H1 (cell line): ENCODE measurements at regions not wholly inside any gene's neighbourhood (a gene's known extent, or its start where the extent isn't known, plus 50 kb on each side); places are given as distances from the start of the nearest gene placed in this dataset.

Experiments used
- CTCF ChIA-PET: fragments of 300-600 bp; sonication (Branson Sonifier 250); formaldehyde crosslinking; loops from one replicate; lab custom pipeline; 2021; ENCODE audit not compliant: partially characterized antibody; lab: Charles Lee
- POLR2A ChIA-PET: fragments of 300-600 bp; sonication (Branson Sonifier 250); formaldehyde crosslinking; loops from one replicate; lab custom pipeline; 2021; ENCODE audit warnings: inconsistent platforms; ENCODE audit not compliant: partially characterized antibody; lab: Charles Lee
- DNase-seq, 2 experiments: peaks; one replicate each; pipeline versions ENCODE4 v3.0.0 to v3.0.0-alpha.2; 2010 to 2022; ENCODE audit warnings: low spot score in 2 of 2, low read depth in 1 of 2, mixed read lengths in 1 of 2
- FAIRE-seq: peaks from 2 replicates; lab custom pipeline; 2011; peaks lifted over from hg19 to GRCh38; lab: Jason Lieb, UNC
- H2AFZ ChIP-seq: 2 replicates; pipeline ENCODE4 v1.8.1; 2012; ENCODE audit warnings: low read length, inconsistent platforms
- H2AK5ac ChIP-seq: 2 replicates; pipeline ENCODE4 v1.6.1; 2013; ENCODE audit warnings: low read depth, low read length
- H2BK120ac ChIP-seq: replicated peaks from 2 replicates; pipeline ENCODE3; 2013; ENCODE audit warnings: low read depth, low read length, inconsistent platforms
- H2BK12ac ChIP-seq: 2 replicates; pipeline ENCODE4 v1.6.1; 2013; ENCODE audit warnings: low read depth, low read length
- H2BK15ac ChIP-seq: 2 replicates; pipeline ENCODE4 v1.6.1; 2013; ENCODE audit warnings: low read length
- H2BK20ac ChIP-seq: 2 replicates; pipeline ENCODE4 v1.6.1; 2013; ENCODE audit warnings: low read length
- H2BK5ac ChIP-seq: 2 replicates; pipeline ENCODE4 v1.6.1; 2013; ENCODE audit warnings: low read depth, low read length
- H3K14ac ChIP-seq: 2 replicates; pipeline ENCODE4 v1.6.1; 2013; ENCODE audit warnings: inconsistent platforms; ENCODE audit not compliant: insufficient read length
- H3K18ac ChIP-seq: 2 replicates; pipeline ENCODE4 v1.6.1; 2013; ENCODE audit warnings: low read length; ENCODE audit errors: extremely low read depth
- H3K23ac ChIP-seq: 2 replicates; pipeline ENCODE4 v1.6.1; 2013; ENCODE audit warnings: inconsistent platforms; ENCODE audit not compliant: insufficient read length
- H3K23me2 ChIP-seq: 2 replicates; pipeline ENCODE4 v1.6.1; 2013; ENCODE audit warnings: low read depth, low read length
- H3K27ac ChIP-seq: 2 replicates; pipeline ENCODE4 v1.6.1; 2011; ENCODE audit warnings: low read depth, low read length, inconsistent platforms
- H3K27me3 ChIP-seq, 4 experiments: replicated peaks in 1 of 4; 1 replicate in 1 of 4; 2 replicates in 3 of 4; pipeline versions ENCODE4 v1.6.1 to v1.8.1; 2011 to 2013; ENCODE audit warnings: low read length in 3 of 4, mild to moderate bottlenecking in 3 of 4, inconsistent platforms in 2 of 4, mixed read lengths in 2 of 4, moderate library complexity in 1 of 4; ENCODE audit not compliant: control insufficient read depth in 3 of 4, insufficient read depth in 3 of 4; ENCODE audit errors: extremely low read depth in 1 of 4
- H3K36me3 ChIP-seq, 4 experiments: 2 replicates each; pipeline versions ENCODE4 v1.6.1 to v1.8.1; 2011 to 2013; ENCODE audit warnings: mild to moderate bottlenecking in 4 of 4, low read length in 3 of 4, moderate library complexity in 2 of 4, control low read depth in 1 of 4, inconsistent platforms in 1 of 4; ENCODE audit not compliant: insufficient read depth in 4 of 4, control insufficient read depth in 2 of 4
- H3K4ac ChIP-seq: replicated peaks from 2 replicates; pipeline ENCODE3; 2013; ENCODE audit warnings: low read length, low read depth, mixed read lengths, inconsistent platforms; ENCODE audit not compliant: insufficient read length
- H3K4me1 ChIP-seq, 4 experiments: replicated peaks in 1 of 4; 1 replicate in 1 of 4; 2 replicates in 3 of 4; pipeline versions ENCODE4 v1.6.1 to v1.8.1; 2011 to 2013; ENCODE audit warnings: low read length in 3 of 4, inconsistent platforms in 2 of 4, mixed read lengths in 1 of 4; ENCODE audit not compliant: insufficient read depth in 4 of 4, control insufficient read depth in 3 of 4
- H3K4me2 ChIP-seq, 2 experiments: 2 replicates each; pipeline versions ENCODE4 v1.6.1 to v1.8.1; 2011 to 2013; ENCODE audit warnings: low read depth in 2 of 2, low read length in 2 of 2, control low read depth in 1 of 2, inconsistent platforms in 1 of 2, mild to moderate bottlenecking in 1 of 2; ENCODE audit not compliant: insufficient read depth in 1 of 2
- H3K4me3 ChIP-seq, 4 experiments: fragments of 200-600, 300-600 bp in 1 of 4; sonication (generic), shearing (Covaris generic), sonication (Bioruptor Twin) in 1 of 4; 2 replicates each; pipeline versions ENCODE4 v1.5.1 to v1.8.1; 2011 to 2016; ENCODE audit warnings: low read length in 4 of 4, low read depth in 3 of 4, control low read depth in 2 of 4, inconsistent platforms in 2 of 4, mild to moderate bottlenecking in 2 of 4, mixed read lengths in 1 of 4, moderate library complexity in 1 of 4; ENCODE audit not compliant: insufficient read depth in 2 of 4; ENCODE audit errors: extremely low read depth in 1 of 4
- H3K56ac ChIP-seq: replicated peaks from 2 replicates; pipeline ENCODE3; 2013; ENCODE audit warnings: low read depth, mild to moderate bottlenecking, mixed read lengths, low read length, inconsistent platforms; ENCODE audit not compliant: insufficient read length
- H3K79me1 ChIP-seq: 2 replicates; pipeline ENCODE4 v1.6.1; 2013; ENCODE audit warnings: low read depth, low read length, control low read depth
- H3K79me2 ChIP-seq, 2 experiments: 2 replicates each; pipeline versions ENCODE4 v1.6.1 to v1.8.1; 2012 to 2013; ENCODE audit warnings: low read length in 2 of 2, mild to moderate bottlenecking in 2 of 2, inconsistent platforms in 1 of 2; ENCODE audit not compliant: insufficient read depth in 2 of 2, control insufficient read depth in 1 of 2
- H3K9ac ChIP-seq, 4 experiments: replicated peaks in 1 of 4; 1 replicate in 1 of 4; 2 replicates in 3 of 4; pipeline versions ENCODE4 v1.6.1 to v1.8.1; 2011 to 2013; ENCODE audit warnings: low read depth in 3 of 4, low read length in 3 of 4, control low read depth in 2 of 4, mild to moderate bottlenecking in 2 of 4, moderate library complexity in 2 of 4, inconsistent platforms in 1 of 4; ENCODE audit errors: extremely low read depth in 1 of 4
- H3K9me3 ChIP-seq, 2 experiments: 2 replicates each; pipeline versions ENCODE4 v1.6.1 to v1.8.1; 2012 to 2013; ENCODE audit warnings: mild to moderate bottlenecking in 2 of 2, moderate library complexity in 2 of 2, control low read depth in 1 of 2, inconsistent platforms in 1 of 2, low read depth in 1 of 2, low read length in 1 of 2, mixed read lengths in 1 of 2; ENCODE audit not compliant: insufficient read depth in 2 of 2
- H4K20me1 ChIP-seq, 2 experiments: replicated peaks in 1 of 2; 2 replicates each; pipeline versions ENCODE3 to v1.8.1; 2011 to 2013; ENCODE audit warnings: inconsistent platforms in 2 of 2, low read length in 2 of 2, mild to moderate bottlenecking in 1 of 2; ENCODE audit not compliant: insufficient read depth in 2 of 2, control insufficient read depth in 1 of 2
- H4K5ac ChIP-seq: 2 replicates; pipeline ENCODE4 v1.6.1; 2013; ENCODE audit warnings: low read length, low read depth, mixed read lengths, inconsistent platforms; ENCODE audit not compliant: insufficient read length
- H4K8ac ChIP-seq: 2 replicates; pipeline ENCODE4 v1.8.0; 2013; ENCODE audit warnings: mild to moderate bottlenecking, moderate library complexity, low read length, inconsistent platforms; ENCODE audit not compliant: insufficient read depth; ENCODE audit errors: extremely low read depth
- H4K91ac ChIP-seq: replicated peaks from 2 replicates; pipeline ENCODE3; 2013; ENCODE audit warnings: low read length, mixed read lengths, inconsistent platforms; ENCODE audit not compliant: insufficient read length
- ASH2L ChIP-seq: fragments of 200-600, 300-600 bp; sonication (generic); IDR thresholded peaks from one replicate; pipeline ENCODE4 v1.7.1; 2017; ENCODE audit warnings: low read length
- CBX5 ChIP-seq: fragments of 300-800, 300-1000 bp; sonication (generic); IDR thresholded peaks from 2 replicates; pipeline ENCODE4 v1.7.1; 2016; ENCODE audit warnings: antibody characterized with exemption, low read length, low read depth
- CEBPB ChIP-seq: IDR thresholded peaks from 2 replicates; pipeline ENCODE4 v1.6.1; 2012; ENCODE audit warnings: low read depth, low read length
- CHD1 ChIP-seq: IDR thresholded peaks from 2 replicates; pipeline ENCODE4 v1.6.1; 2012; ENCODE audit warnings: low read depth, low read length, improper control_type of control experiment
- PHF8 ChIP-seq: fragments of 200-600 bp; sonication (generic); conservative IDR thresholded peaks from 2 replicates; pipeline ENCODE4 v1.7.1; 2012; ENCODE audit warnings: low read depth, mild to moderate bottlenecking, inconsistent platforms, low read length, moderate library complexity
- POLR2AphosphoS5 ChIP-seq: IDR thresholded peaks from 2 replicates; pipeline ENCODE4 v1.6.1; 2011; ENCODE audit warnings: low read depth, low read length
- TEAD4 ChIP-seq: IDR thresholded peaks from 2 replicates; pipeline ENCODE4 v1.6.1; 2012; ENCODE audit warnings: low read depth, low read length, inconsistent platforms, mixed read lengths
- WGBS, 2 experiments: shearing (Covaris generic) in 1 of 2; methylation state at CpG; one replicate each; pipeline versions ENCODE4 v1.1.6 to v1.1.7; 2013 to 2015; ENCODE audit warnings: low lambda C conversion rate in 2 of 2, mixed read lengths in 2 of 2, inconsistent platforms in 1 of 2, low coverage in 1 of 2, missing lambda C conversion rate in 1 of 2; ENCODE audit not compliant: insufficient replicate concordance in 2 of 2, insufficient coverage in 1 of 2, insufficient read length in 1 of 2; ENCODE audit errors: extremely low coverage in 1 of 2, missing lambda C conversion rate in 1 of 2; 5-methylcytosine and 5-hydroxymethylcytosine counted together
- TF ChIP-seq, protein P1 (sequence below): IDR thresholded peaks from 2 replicates; pipeline ENCODE4 v1.6.1; 2012; ENCODE audit warnings: inconsistent platforms
- TF ChIP-seq, protein P2 (sequence below), 3 experiments: IDR thresholded peaks; 1 replicate in 2 of 3; 2 replicates in 1 of 3; pipeline versions ENCODE4 v1.5.1 to v1.6.1; 2011; ENCODE audit warnings: low read length in 3 of 3, mild to moderate bottlenecking in 3 of 3, inconsistent platforms in 2 of 3, low read depth in 1 of 3, moderate library complexity in 1 of 3; ENCODE audit not compliant: insufficient read depth in 1 of 3; ENCODE audit errors: control extremely low read depth in 1 of 3

DNA sequence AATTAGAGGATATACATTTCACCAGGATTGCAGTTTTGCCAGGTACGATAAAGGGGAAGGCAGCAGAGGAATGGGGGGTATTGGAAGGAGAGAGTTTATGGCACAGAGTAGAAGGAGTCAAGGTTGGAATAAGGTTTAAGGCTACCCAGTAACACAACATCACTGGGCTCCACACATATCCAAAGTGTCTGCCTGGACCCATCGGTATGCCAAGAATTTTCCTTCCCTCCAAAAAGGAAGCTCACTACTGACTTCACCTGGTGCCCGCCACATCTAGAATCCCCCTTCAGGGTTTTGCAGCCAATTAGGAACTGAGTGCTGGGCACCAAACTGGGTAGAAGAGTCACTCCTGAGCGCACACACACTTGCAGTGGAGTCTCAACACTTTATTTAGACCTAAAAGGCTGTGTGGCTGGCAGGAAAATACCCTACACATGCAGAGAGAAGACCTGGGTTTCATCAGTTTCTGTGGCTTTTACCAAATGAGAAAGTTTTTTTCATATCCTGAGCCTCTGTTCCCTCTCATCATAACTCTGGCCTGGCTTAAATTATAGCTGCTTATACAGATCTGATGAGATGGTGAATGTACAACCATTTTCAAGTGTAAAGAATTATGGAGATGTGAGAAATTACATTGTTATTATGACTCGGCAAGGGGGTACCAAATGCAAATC lies 190.8 kb upstream of the LPP start:
- H4K8ac ChIP-seq = no peak overlapping the region
- H3K18ac ChIP-seq = no peak overlapping the region
- no peak overlapping the region for H3K27ac ChIP-seq
- H3K23me2 ChIP-seq = no peaks in the 10 kb centered on the region
- no peak overlapping the region for H3K4me3 ChIP-seq
- H3K4ac ChIP-seq = no peak overlapping the region
- H2BK5ac ChIP-seq = no peak overlapping the region
- no peak overlapping the region for H2BK20ac ChIP-seq
- H4K91ac ChIP-seq = no peak overlapping the region
- no peaks in the 10 kb centered on the region for H3K36me3 ChIP-seq
- H2BK12ac ChIP-seq = no peak overlapping the region
- H2AK5ac ChIP-seq = no peak overlapping the region
- no peak overlapping the region for H3K9ac ChIP-seq
- no peak overlapping the region for H3K4me2 ChIP-seq
- peak overlapping the region; percentile 82; the same call in 1 of the 2 replicates for H2AFZ ChIP-seq
- no peaks in the 10 kb centered on the region for H3K27me3 ChIP-seq
- 87% methylated on average over 5 of the region's 5 CpGs; no CpG with 5 or more reads in 1 of the 2 experiments for WGBS, 2 experiments
- H2BK15ac ChIP-seq = no peak overlapping the region
- H3K14ac ChIP-seq = no peak overlapping the region
- ChIA-PET CTCF (interaction anchor here (0.8 to 2.6 kb wide), 4 partner anchors 8 to 223 kb away, joined by 3 to 9 read pairs (median 4); no protein-coding TSS in a partner anchor), POLR2A (no interaction called here)
- no peaks in the 10 kb centered on the region for H4K20me1 ChIP-seq
- H3K9me3 ChIP-seq = no peaks in the 10 kb centered on the region
- no peak overlapping the region for H3K56ac ChIP-seq
- no peak for DNase-seq
- H3K4me1 ChIP-seq = peaks cover 0 to 3% (median under 1%) of the 10 kb centered on the region in 4 experiments; a peak in 1 of 7 replicates
- no peaks in the 10 kb centered on the region for H3K79me1 ChIP-seq
- no peak for FAIRE-seq
- H3K23ac ChIP-seq = no peak overlapping the region
- TF ChIP-seq PHF8 (no peak), CHD1 (no peak), CEBPB (no peak), TEAD4 (peak; percentile 93), ASH2L (no peak), POLR2AphosphoS5 (no peak), CBX5 (no peak)
- TF ChIP-seq, protein P1, sequence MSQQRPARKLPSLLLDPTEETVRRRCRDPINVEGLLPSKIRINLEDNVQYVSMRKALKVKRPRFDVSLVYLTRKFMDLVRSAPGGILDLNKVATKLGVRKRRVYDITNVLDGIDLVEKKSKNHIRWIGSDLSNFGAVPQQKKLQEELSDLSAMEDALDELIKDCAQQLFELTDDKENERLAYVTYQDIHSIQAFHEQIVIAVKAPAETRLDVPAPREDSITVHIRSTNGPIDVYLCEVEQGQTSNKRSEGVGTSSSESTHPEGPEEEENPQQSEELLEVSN = peak; percentile 35; the same call in 1 of the 2 replicates
- TF ChIP-seq, protein P2, sequence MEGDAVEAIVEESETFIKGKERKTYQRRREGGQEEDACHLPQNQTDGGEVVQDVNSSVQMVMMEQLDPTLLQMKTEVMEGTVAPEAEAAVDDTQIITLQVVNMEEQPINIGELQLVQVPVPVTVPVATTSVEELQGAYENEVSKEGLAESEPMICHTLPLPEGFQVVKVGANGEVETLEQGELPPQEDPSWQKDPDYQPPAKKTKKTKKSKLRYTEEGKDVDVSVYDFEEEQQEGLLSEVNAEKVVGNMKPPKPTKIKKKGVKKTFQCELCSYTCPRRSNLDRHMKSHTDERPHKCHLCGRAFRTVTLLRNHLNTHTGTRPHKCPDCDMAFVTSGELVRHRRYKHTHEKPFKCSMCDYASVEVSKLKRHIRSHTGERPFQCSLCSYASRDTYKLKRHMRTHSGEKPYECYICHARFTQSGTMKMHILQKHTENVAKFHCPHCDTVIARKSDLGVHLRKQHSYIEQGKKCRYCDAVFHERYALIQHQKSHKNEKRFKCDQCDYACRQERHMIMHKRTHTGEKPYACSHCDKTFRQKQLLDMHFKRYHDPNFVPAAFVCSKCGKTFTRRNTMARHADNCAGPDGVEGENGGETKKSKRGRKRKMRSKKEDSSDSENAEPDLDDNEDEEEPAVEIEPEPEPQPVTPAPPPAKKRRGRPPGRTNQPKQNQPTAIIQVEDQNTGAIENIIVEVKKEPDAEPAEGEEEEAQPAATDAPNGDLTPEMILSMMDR (IDR thresholded peaks at IDR 0.05; ENCODE audit: control extremely low read depth in 1 of 3, insufficient read depth in 1 of 3, low read depth in 1 of 3, low read length in 3 of 3) = no peak
- H3K79me2 ChIP-seq = no peaks in the 10 kb centered on the region
- H2BK120ac ChIP-seq = no peak overlapping the region
- H4K5ac ChIP-seq = no peak overlapping the region
